ENCODE measurements at regions not wholly inside any gene's neighbourhood (a gene's known extent, or its start where the extent isn't known, plus 50 kb on each side); places are given as distances from the start of the nearest gene placed in this dataset.
"Not testable (repeated sequence)": the region's sequence is repeated elsewhere in the genome, so short reads cannot be mapped to it uniquely, and the experiment has no call there.

DNA sequence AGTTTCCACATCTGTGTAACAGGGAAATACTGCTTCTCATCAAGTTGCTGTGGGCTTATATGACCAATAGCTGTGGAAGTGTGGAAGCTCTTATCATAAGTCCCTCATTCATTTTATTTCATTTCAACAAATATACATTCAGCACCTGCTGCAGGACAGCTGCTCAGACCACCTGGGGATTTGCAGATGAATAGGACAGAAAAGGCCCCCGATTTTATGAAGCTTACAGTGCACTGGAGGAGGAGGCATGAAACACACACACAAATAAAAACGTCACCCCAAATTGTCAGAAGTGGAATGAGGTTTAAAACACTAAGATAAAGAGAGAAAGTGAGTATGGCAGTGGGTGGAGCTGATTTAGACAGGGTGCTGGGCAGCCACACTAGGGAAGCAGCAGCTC, 107.2 kb downstream of the DRD1 start:
- no peaks in the 10 kb centered on the region for H3K27me3 ChIP-seq (ENCODE audit: control insufficient read depth, insufficient read depth, low read length, poor library complexity, severe bottlenecking)
- 61% methylated on average over 2 of the region's 2 CpGs; no CpG with 5 or more reads in 1 of the 2 experiments for WGBS, 2 experiments (ENCODE audit: insufficient coverage in 1 of 2, insufficient read length in 1 of 2)
- peaks cover 3% of the 10 kb centered on the region for H3K4me1 Mint-ChIP-seq
- H3K9ac ChIP-seq (ENCODE audit: extremely low read depth, low read length, poor library complexity, severe bottlenecking), result no peak overlapping the region
- no peaks in the 10 kb centered on the region for H3K4me1 ChIP-seq (ENCODE audit: control insufficient read depth, insufficient read depth, low read length)
- no peak overlapping the region for H3K4me3 Mint-ChIP-seq
- no peak overlapping the region for H3K27ac ChIP-seq (ENCODE audit: low read depth, low read length)
- H3K27ac Mint-ChIP-seq, result no peak overlapping the region
- H3K9me3 Mint-ChIP-seq, result no peaks in the 10 kb centered on the region
- H3K36me3 ChIP-seq (ENCODE audit: control insufficient read depth, insufficient read depth, low read length), result no peaks in the 10 kb centered on the region
- H3K36me3 Mint-ChIP-seq (ENCODE audit: low read depth), result no peaks in the 10 kb centered on the region
- TF ChIP-seq, protein P1, sequence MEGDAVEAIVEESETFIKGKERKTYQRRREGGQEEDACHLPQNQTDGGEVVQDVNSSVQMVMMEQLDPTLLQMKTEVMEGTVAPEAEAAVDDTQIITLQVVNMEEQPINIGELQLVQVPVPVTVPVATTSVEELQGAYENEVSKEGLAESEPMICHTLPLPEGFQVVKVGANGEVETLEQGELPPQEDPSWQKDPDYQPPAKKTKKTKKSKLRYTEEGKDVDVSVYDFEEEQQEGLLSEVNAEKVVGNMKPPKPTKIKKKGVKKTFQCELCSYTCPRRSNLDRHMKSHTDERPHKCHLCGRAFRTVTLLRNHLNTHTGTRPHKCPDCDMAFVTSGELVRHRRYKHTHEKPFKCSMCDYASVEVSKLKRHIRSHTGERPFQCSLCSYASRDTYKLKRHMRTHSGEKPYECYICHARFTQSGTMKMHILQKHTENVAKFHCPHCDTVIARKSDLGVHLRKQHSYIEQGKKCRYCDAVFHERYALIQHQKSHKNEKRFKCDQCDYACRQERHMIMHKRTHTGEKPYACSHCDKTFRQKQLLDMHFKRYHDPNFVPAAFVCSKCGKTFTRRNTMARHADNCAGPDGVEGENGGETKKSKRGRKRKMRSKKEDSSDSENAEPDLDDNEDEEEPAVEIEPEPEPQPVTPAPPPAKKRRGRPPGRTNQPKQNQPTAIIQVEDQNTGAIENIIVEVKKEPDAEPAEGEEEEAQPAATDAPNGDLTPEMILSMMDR (conservative IDR thresholded peaks at IDR 0.05), result no peak
- H3K4me3 ChIP-seq (ENCODE audit: low read length), result no peak overlapping the region
- H3K9me3 ChIP-seq (ENCODE audit: control insufficient read depth, low read length), result no peaks in the 10 kb centered on the region
- DNase-seq, result no peak
- H3K27me3 Mint-ChIP-seq (ENCODE audit: insufficient read depth), result peaks cover 10% of the 10 kb centered on the region

DNA sequence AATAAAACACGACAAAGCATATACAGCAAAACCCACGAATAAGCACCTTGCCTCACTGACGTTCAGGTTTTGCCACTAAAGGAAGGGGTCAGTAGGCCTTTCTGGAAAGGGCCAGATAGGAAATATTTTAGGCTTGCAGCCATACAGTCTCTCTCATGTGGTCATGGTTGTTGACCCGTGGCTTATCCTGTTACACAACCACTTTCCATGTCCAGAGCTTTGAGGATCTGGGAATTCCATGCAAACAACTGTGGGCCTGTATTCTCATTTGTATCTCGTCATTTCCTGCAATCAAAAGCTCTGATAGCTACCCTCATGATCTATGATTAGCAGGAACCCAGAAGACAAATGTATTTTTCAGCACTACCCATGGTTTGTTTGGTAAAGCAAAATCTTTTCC, 108.3 kb downstream of the DRD1 start:
- Histone ChIP-seq H3K27me3 (ENCODE audit: control insufficient read depth, insufficient read depth, low read length, poor library complexity, severe bottlenecking) (no peaks in the 10 kb centered on the region), H3K36me3 (ENCODE audit: control insufficient read depth, insufficient read depth, low read length) (no peaks in the 10 kb centered on the region), H3K27ac (ENCODE audit: low read depth, low read length) (no peak overlapping the region), H3K4me1 (ENCODE audit: control insufficient read depth, insufficient read depth, low read length) (no peaks in the 10 kb centered on the region), H3K9me3 (ENCODE audit: control insufficient read depth, low read length) (no peaks in the 10 kb centered on the region), H3K4me3 (ENCODE audit: low read length) (no peak overlapping the region), H3K9ac (ENCODE audit: extremely low read depth, low read length, poor library complexity, severe bottlenecking) (no peak overlapping the region)
- no peak for DNase-seq
- Mint-ChIP-seq H3K27ac (no peak overlapping the region), H3K36me3 (ENCODE audit: low read depth) (no peaks in the 10 kb centered on the region), H3K27me3 (ENCODE audit: insufficient read depth) (peaks cover 10% of the 10 kb centered on the region), H3K9me3 (no peaks in the 10 kb centered on the region), H3K4me3 (no peak overlapping the region), H3K4me1 (peaks cover 9% of the 10 kb centered on the region)
- 91 to 94% methylated on average over 5 of the region's 5 CpGs for WGBS, 2 experiments (ENCODE audit: insufficient coverage in 1 of 2, insufficient read length in 1 of 2)
- TF ChIP-seq, protein P1 (conservative IDR thresholded peaks at IDR 0.05), result no peak

DNA sequence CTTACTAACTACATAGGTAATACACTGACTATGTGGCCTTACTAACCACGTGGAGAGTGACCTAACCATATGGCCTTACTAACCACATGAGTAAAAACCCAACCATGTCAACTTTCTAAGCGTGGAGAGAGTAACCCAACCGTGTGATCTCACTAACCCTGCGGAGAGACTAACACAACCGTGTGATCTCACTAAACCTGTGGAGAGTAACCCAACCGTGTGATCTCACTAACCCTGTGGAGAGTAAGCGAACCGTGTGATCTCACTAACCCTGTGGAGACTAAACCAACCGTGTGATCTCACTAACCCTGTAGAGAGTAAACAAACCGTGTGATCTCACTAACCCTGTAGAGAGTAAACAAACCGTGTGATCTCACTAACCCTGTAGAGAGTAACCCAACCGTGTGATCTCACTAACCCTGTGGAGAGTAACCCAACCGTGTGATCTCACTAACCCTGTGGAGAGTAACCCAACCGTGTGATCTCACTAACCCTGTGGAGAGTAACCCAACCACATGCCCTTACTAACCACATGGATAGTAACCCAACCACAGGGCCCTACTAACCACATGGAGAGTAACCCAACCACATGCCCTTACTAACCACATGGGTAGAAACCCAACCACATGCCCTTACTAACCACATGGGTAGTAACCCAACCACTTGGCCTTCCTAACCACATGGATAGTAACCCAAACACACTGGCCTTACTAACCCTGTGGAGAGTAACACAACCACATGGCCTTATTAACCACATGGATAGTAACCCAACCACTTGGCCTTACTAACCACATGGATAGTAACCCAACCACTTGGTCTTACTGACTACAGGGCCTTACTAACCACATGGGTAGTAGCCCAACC, 112.6 kb downstream of the DRD1 start:
- H3K27me3 Mint-ChIP-seq (ENCODE audit: insufficient read depth), result peaks cover 13% of the 10 kb centered on the region
- not testable (repeated sequence) for H3K9ac ChIP-seq (ENCODE audit: extremely low read depth, low read length, poor library complexity, severe bottlenecking); H3K36me3 ChIP-seq (ENCODE audit: control insufficient read depth, insufficient read depth, low read length); H3K27ac ChIP-seq (ENCODE audit: low read depth, low read length); H3K9me3 ChIP-seq (ENCODE audit: control insufficient read depth, low read length); H3K27me3 ChIP-seq (ENCODE audit: control insufficient read depth, insufficient read depth, low read length, poor library complexity, severe bottlenecking); H3K36me3 Mint-ChIP-seq (ENCODE audit: low read depth); H3K4me3 ChIP-seq (ENCODE audit: low read length); H3K9me3 Mint-ChIP-seq; H3K4me1 ChIP-seq (ENCODE audit: control insufficient read depth, insufficient read depth, low read length); H3K27ac Mint-ChIP-seq; H3K4me3 Mint-ChIP-seq; DNase-seq
- 87 to 90% methylated on average over 8 to 14 of the region's 14 CpGs for WGBS, 2 experiments (ENCODE audit: insufficient coverage in 1 of 2, insufficient read length in 1 of 2)
- peaks cover 15% of the 10 kb centered on the region for H3K4me1 Mint-ChIP-seq

Data from endodermal cell (in vitro differentiated cells).